Fibroblast of upper back skin (primary cell): ENCODE measurements at regions not wholly inside any gene's neighbourhood (a gene's known extent, or its start where the extent isn't known, plus 50 kb on each side); places are given as distances from the start of the nearest gene placed in this dataset.
"Not testable (repeated sequence)": the region's sequence is repeated elsewhere in the genome, so short reads cannot be mapped to it uniquely, and the experiment has no call there.

ENCODE experiments used
- DNase-seq: peaks from one replicate; pipeline ENCODE4 v3.0.0-alpha.2; 2013

GRCh38 chr10:21047511-21047910, 150.4 kb upstream of the NEBL start:
- no peak for DNase-seq

- DNase-seq, result no peak
Measured at GRCh38 chr10:21047096-21047495, 150.0 kb upstream of the NEBL start.

- DNase-seq, result no peak
Measured at GRCh38 chr10:21043044-21043443, 145.9 kb upstream of the NEBL start.

GRCh38 chr10:21042536-21042935, 145.4 kb upstream of the NEBL start:
- no peak for DNase-seq

GRCh38 chr10:21041763-21042458, 144.8 kb upstream of the NEBL start:
- no peak for DNase-seq

- no peak for DNase-seq
Measured at GRCh38 chr10:21039721-21040120, 142.6 kb upstream of the NEBL start.

- DNase-seq, result no peak
Measured at GRCh38 chr10:21036757-21037156, 139.6 kb upstream of the NEBL start.

- DNase-seq, result not testable (repeated sequence)
Measured at GRCh38 chr10:21034770-21035169, 137.7 kb upstream of the NEBL start.

GRCh38 chr10:21034241-21034640, 137.1 kb upstream of the NEBL start:
- no peak for DNase-seq

GRCh38 chr10:21032587-21033319, 135.6 kb upstream of the NEBL start:
- DNase-seq, result no peak

- DNase-seq, result no peak
Measured at GRCh38 chr10:21031232-21031795, 134.2 kb upstream of the NEBL start.

- no peak for DNase-seq
Measured at GRCh38 chr10:21030091-21030490, 133.0 kb upstream of the NEBL start.

- no peak for DNase-seq
Measured at GRCh38 chr10:21022821-21023220, 125.7 kb upstream of the NEBL start.

GRCh38 chr10:21021843-21022594, 124.9 kb upstream of the NEBL start:
- DNase-seq, result no peak

GRCh38 chr10:21021231-21021630, 124.1 kb upstream of the NEBL start:
- no peak for DNase-seq

GRCh38 chr10:21020545-21020944, 123.4 kb upstream of the NEBL start:
- no peak for DNase-seq

GRCh38 chr10:21019436-21019835, 122.3 kb upstream of the NEBL start:
- DNase-seq, result no peak

- DNase-seq, result no peak
Measured at GRCh38 chr10:21015851-21016250, 118.7 kb upstream of the NEBL start.

- no peak for DNase-seq
Measured at GRCh38 chr10:21014141-21014540, 117.0 kb upstream of the NEBL start.

GRCh38 chr10:21011433-21012018, 114.4 kb upstream of the NEBL start:
- DNase-seq, result no peak

GRCh38 chr10:21010615-21011014, 113.5 kb upstream of the NEBL start:
- DNase-seq, result no peak

- no peak for DNase-seq
Measured at GRCh38 chr10:21003240-21003822, 106.2 kb upstream of the NEBL start.
